HG03045 (cell line): ENCODE measurements at regions not wholly inside any gene's neighbourhood (a gene's known extent, or its start where the extent isn't known, plus 50 kb on each side); places are given as distances from the start of the nearest gene placed in this dataset.

Experiments
- ATAC-seq: cut with Tn5 transposase; IDR thresholded peaks from one replicate; pipeline ENCODE4 v1.9.1; 2021; ENCODE audit warnings: mild to moderate bottlenecking, moderate library complexity; ENCODE audit not compliant: unreplicated experiment

DNA sequence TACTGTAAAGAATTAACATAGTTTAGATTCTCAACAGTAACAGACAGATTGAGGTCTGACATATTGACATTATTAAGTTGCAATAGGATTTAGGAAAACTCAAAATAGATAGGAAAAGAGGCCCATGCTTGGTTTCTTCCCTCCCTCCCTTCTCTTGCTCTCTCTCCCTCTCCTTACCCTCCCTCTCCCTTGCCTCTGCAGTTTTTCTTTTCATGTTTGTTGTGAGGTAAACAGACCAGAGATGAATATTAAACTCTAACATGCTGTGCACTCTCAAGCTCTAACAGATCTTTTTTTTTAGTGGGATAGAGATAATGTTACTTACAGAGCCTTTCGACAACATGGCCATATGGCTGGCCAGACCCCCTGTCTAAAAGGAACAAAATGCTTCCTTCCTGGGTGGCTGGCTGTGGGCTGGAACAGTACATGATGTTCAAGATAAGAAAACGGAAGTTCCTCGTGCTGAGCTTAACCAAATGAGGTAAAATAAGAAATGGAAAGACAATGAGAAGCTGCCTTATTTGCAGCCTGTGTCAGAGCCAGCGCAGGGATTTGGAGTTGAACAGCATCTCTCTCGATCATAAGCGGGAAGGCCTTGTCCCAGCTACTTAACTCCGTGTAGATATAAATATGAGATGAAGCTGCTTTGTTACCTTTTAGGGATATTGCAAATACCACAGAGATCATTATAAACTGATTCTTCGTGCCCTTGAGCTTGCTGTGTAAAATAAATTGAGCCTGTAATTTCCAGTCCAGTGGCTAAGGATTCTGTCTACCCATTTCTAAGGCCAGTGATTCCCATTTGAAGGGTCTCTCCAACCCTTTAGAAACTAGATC, 391.9 kb upstream of the NPVF start:
- no peak for ATAC-seq

- no peak for ATAC-seq
These were observed 393.7 kb upstream of the NPVF start for GRCh38 chr7:25621993-25622392.

GRCh38 chr7:25622695-25623094, 394.4 kb upstream of the NPVF start:
- ATAC-seq, result no peak

DNA sequence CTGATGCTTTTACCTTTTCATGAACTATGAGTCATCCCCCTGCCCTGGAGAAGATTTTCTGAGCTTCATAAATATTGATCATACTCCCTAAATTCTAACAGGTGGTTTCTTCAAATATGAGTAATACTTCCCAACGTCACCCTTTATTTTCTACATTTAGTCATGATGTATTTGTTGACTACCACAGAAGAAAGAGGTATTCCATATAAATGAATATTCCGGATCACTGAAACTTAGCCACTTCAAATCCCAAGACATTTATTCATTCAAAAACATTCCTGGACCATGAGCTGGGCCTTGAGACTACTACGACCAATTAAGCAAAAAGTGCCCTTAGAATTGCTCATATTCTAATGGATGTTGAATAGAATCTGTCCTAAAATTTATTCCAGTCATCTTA, 395.8 kb upstream of the NPVF start:
- no peak for ATAC-seq

DNA sequence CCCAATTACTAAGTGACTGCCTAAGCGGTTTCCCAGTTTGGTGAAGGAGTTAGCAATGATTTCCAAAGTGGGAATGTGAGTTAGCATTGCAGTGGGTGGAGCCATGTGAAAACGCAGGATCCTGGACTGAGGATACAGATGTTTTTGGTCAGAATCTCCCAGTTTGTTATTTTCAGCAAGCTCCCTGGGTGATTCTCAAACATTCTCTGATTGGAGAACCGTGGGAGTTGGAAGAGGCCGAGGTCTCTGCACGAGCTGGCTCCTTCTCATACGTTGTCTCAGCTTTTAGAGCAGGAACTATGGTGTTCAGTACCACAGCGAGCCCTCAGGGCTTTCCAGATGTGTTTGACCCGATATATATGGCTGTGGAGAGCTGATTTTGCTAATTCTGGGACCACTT, 396.5 kb upstream of the NPVF start:
- no peak for ATAC-seq

DNA sequence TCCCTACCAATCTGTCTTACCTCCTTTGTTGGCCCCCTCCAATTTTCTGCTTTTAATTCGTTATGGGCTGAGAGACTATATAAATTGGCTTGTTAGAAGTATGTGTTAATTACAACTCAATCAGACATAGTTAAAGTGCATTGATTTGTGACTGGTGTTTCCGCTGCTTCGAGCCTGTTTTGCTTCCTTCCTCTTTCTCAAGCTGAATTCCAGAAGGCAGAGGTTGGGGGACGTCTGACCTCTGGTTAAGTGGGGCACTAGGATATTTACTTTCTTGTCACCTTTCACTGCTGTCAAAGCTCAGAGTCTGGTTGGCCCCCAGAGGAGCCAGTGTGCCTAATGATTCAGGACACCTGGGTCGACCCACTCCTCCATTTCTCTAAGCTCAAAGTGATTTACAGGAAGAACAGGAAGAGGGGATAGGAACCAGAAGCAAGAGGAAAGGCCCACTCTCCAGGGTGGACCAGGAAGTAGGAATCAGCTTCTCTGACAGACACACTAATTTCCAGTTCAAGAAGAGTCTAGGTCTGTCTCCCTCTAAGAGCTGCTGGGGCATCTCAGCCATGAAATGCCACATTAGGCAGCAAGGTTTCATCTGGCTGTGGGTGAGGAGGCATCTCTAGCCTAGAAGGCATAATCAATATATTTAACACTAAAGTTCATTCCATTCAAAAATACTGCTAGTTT, 397.2 kb upstream of the NPVF start:
- ATAC-seq, result no peak

- ATAC-seq, result no peak
These were observed 398.3 kb upstream of the NPVF start for GRCh38 chr7:25626451-25627131.

DNA sequence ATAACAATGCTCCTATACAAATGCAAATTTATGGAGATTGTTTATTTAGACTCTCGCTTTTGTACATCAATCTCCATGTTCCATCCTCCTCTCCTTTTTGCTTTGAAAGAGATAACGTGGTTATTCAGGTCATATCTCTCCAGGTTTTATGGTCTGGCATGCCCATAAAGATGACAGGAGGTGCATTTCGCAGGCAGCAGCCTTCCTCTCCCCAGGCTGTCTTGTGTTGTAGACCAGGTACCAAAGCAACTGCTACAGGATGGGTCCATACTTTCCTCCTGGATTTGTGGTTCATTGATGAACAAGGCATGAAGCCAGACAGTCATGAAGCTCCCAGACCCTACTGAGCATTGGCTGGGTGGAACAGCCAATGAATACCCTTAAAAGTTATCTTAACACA, 400.2 kb upstream of the NPVF start:
- ATAC-seq, result no peak

GRCh38 chr7:25632616-25633015, 404.3 kb upstream of the NPVF start:
- no peak for ATAC-seq

- no peak for ATAC-seq
These were observed 405.2 kb upstream of the NPVF start for GRCh38 chr7:25633426-25634036.

DNA sequence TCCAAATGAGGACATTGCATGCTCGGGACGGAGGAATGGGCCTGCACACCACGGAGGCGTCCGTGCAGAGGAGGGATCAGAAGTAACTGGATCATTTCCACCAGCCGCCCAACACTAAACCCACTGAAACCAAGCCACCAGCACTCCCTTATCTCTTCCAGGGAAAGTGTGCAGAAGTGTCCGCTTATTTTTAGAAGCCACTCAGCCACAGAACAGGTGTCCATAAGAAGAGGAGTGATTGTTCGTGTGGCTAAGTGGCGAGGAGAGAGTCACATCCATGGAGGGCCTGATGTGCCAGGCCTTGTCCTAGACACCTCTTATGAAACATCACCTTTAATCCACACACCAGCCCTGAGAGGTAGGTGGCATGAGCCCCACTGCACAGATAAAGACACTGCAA, 407.9 kb upstream of the NPVF start:
- no peak for ATAC-seq

- no peak for ATAC-seq
These were observed 408.6 kb upstream of the NPVF start for GRCh38 chr7:25636871-25637283.

DNA sequence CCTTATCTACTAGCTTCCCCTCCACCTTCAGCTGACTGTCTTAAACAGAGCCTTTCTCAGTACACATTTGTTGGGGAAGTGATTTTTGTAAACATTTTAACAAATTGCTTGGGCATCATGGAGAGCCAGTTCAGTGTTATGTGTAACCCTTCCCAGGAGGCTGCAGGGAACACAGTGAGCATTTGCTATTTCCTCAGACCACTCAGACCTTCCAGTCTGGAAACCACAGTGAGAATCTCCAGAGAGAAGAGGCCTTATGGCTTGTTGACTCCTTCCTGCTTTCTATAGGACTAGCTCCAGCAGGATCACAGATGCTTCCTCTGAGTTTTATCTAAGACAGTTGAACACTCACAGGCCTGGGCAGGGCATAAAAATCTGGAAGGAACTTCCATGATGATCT, 409.8 kb upstream of the NPVF start:
- ATAC-seq, result no peak

DNA sequence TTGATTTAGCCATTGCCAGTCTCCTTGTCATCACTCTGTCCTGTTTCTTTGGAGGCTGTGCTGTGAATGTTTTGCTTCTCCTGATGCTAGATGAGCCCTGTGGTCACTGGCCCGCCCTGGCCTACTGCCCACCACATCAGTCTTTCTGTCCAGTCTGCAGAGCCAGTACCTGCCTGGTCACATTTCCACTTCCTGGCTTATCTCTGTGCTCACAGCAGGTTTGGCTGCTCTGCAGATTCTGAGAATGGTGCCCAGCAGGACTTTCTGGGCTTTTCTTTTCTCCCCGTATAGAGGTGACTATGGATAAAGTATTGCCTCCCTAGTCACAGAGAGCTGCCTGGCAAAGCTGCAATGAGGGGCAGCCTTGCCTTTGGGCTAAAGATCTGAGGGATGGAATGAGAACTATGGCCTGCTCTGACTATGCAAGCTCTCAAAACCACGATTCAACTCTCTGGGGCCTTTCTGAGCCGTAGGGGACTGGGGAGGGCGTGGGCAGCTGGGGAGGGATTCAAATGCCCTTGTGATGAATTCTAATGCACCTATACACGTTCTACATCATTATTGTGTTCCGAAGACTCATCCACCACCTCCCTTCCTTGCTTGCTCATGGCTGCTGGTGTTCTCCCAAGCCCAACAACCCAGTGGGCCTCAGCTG, 410.4 kb upstream of the NPVF start:
- no peak for ATAC-seq

DNA sequence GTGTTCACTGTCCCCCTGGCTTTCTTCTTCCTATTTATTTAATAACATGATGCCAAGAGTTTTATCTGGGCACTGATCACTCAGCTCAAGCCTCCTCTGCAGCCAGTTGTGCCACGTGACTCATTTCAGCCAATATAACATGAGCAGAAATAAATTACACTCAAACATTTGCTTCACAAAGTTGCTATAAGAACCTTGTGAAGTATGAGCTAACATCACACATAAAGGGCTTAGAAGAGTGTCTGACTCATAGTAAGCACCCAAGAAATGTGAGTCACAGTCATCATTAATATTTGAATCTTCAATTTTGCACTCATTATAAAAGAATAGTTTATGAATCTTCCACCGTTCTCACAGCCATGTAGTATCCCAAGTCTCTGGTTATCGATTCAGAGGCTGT, 414.6 kb upstream of the NPVF start:
- no peak for ATAC-seq

- ATAC-seq, result no peak
These were observed 415.0 kb upstream of the NPVF start for GRCh38 chr7:25643286-25643685.

DNA sequence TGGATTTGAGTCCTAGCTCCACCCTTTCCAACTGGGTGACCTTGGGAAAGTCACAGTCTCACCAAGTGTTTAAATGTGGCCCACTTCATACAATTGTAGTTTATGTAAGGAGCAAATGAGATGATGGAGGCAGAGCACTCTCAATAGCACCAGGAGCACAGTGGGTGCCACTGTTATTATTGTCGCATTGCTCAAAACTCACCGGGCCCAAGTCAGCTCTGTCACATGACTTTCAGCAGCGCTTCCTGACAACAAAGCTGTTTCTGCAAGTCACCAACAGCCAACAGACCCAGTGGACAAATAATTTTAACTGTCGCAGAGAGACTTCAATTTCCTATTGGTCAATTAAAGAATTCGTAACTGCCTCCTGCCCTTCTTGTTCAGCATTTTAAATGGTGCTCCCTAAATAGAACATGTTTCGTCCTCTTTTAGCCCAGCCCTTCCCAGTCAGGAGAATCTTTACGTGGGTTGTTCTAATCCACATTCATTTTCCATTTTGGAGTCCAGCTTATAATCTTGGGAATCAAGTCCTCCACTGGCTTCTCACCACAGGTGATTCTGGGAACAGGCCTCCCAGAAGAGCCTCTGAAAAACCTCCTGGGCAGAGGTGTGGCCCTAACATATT, 415.6 kb upstream of the NPVF start:
- ATAC-seq, result no peak

- no peak for ATAC-seq
These were observed 418.6 kb upstream of the NPVF start for GRCh38 chr7:25646726-25647413.

- ATAC-seq, result no peak
These were observed 419.6 kb upstream of the NPVF start for GRCh38 chr7:25647872-25648271.

GRCh38 chr7:25652366-25652765, 424.1 kb upstream of the NPVF start:
- no peak for ATAC-seq
